HG03097 (cell line): ENCODE measurements at regions not wholly inside any gene's neighbourhood (a gene's known extent, or its start where the extent isn't known, plus 50 kb on each side); places are given as distances from the start of the nearest gene placed in this dataset.
A peak's percentile ranks its signal among the peaks of the same experiment; 100 is the strongest.
"Not testable (repeated sequence)": the region's sequence is repeated elsewhere in the genome, so short reads cannot be mapped to it uniquely, and the experiment has no call there.

Experiments
- ATAC-seq: cut with Tn5 transposase; IDR thresholded peaks from one replicate; pipeline ENCODE4 v1.9.1; 2021; ENCODE audit not compliant: unreplicated experiment, low FRiP score

- no peak for ATAC-seq
Observed at GRCh38 chr13:78161266-78161665, 242.6 kb upstream of the EDNRB start.

- ATAC-seq, result no peak
Observed at GRCh38 chr13:78160793-78161192, 242.2 kb upstream of the EDNRB start.

GRCh38 chr13:78152415-78152814, 233.8 kb upstream of the EDNRB start:
- no peak for ATAC-seq

GRCh38 chr13:78147905-78148304, 229.3 kb upstream of the EDNRB start:
- ATAC-seq, result no peak

- no peak for ATAC-seq
Observed at GRCh38 chr13:78145276-78145675, 226.6 kb upstream of the EDNRB start.

- ATAC-seq, result no peak
Observed at GRCh38 chr13:78139765-78140164, 221.1 kb upstream of the EDNRB start.

GRCh38 chr13:78138756-78139155, 220.1 kb upstream of the EDNRB start:
- ATAC-seq, result no peak

- ATAC-seq, result peak; percentile 79
Observed at GRCh38 chr13:78137404-78138142, 218.9 kb upstream of the EDNRB start.

- no peak for ATAC-seq
Observed at GRCh38 chr13:78136966-78137365, 218.3 kb upstream of the EDNRB start.

- no peak for ATAC-seq
Observed at GRCh38 chr13:78133511-78133910, 214.9 kb upstream of the EDNRB start.

GRCh38 chr13:78131811-78132210, 213.2 kb upstream of the EDNRB start:
- ATAC-seq, result no peak

GRCh38 chr13:78131346-78131745, 212.7 kb upstream of the EDNRB start:
- no peak for ATAC-seq

- no peak for ATAC-seq
Observed at GRCh38 chr13:78129823-78130222, 211.2 kb upstream of the EDNRB start.

GRCh38 chr13:78129359-78129758, 210.7 kb upstream of the EDNRB start:
- ATAC-seq, result no peak

GRCh38 chr13:78121459-78122348, 203.1 kb upstream of the EDNRB start:
- ATAC-seq, result no peak

- no peak for ATAC-seq
Observed at GRCh38 chr13:78121001-78121400, 202.4 kb upstream of the EDNRB start.

GRCh38 chr13:78120144-78120543, 201.5 kb upstream of the EDNRB start:
- ATAC-seq, result not testable (repeated sequence)

GRCh38 chr13:78117070-78117469, 198.4 kb upstream of the EDNRB start:
- ATAC-seq, result not testable (repeated sequence)

GRCh38 chr13:78105656-78106055, 187.0 kb upstream of the EDNRB start:
- ATAC-seq, result no peak

GRCh38 chr13:78103936-78104335, 185.3 kb upstream of the EDNRB start:
- no peak for ATAC-seq

- ATAC-seq, result no peak
Observed at GRCh38 chr13:78102741-78103140, 184.1 kb upstream of the EDNRB start.
